HEK293 (cell line): ENCODE measurements at regions not wholly inside any gene's neighbourhood (a gene's known extent, or its start where the extent isn't known, plus 50 kb on each side); places are given as distances from the start of the nearest gene placed in this dataset.

Experiments used
- CTCF ChIA-PET: fragments of 350-600 bp; formaldehyde crosslinking; extraction: SDS; loops from one replicate; lab custom pipeline; 2021; ENCODE audit warnings: antibody characterized with exemption; lab: Yijun Ruan, JAX
- POLR2A ChIA-PET: fragments of 300-600 bp; formaldehyde crosslinking; extraction: SDS; loops from one replicate; lab custom pipeline; 2020; ENCODE audit warnings: antibody characterized with exemption, inconsistent platforms; lab: Yijun Ruan, JAX
- H3K27ac ChIP-seq: fragments of 200-500 bp; sonication (Bioruptor generic); 2 replicates; pipeline ENCODE4 v1.5.1; 2014; ENCODE audit warnings: low read depth, low read length, control low read depth, inconsistent platforms; ENCODE audit errors: extremely low read depth
- H3K36me3 ChIP-seq, 2 experiments: fragments of 200-500 bp in 1 of 2; sonication (Bioruptor generic) in 1 of 2; 1 replicate in 1 of 2; 2 replicates in 1 of 2; pipeline ENCODE4 v1.5.1; 2014 to 2017; ENCODE audit warnings: inconsistent platforms in 2 of 2, low read length in 2 of 2; ENCODE audit not compliant: control insufficient read depth in 2 of 2, insufficient read depth in 1 of 2
- H3K4me1 ChIP-seq: fragments of 200-500 bp; sonication (Bioruptor generic); 2 replicates; pipeline ENCODE4 v1.5.1; 2014; ENCODE audit warnings: mild to moderate bottlenecking, low read length, inconsistent platforms; ENCODE audit not compliant: control insufficient read depth, insufficient read depth
- H3K4me3 ChIP-seq: 2 replicates; pipeline ENCODE4 v1.5.1; 2011; ENCODE audit warnings: low read depth, mild to moderate bottlenecking, control low read depth, low read length, moderate library complexity
- H3K9me3 ChIP-seq: fragments of 200-500 bp; sonication (Bioruptor generic); 2 replicates; pipeline ENCODE4 v1.5.1; 2014; ENCODE audit warnings: low read depth, low read length, inconsistent platforms; ENCODE audit not compliant: control insufficient read depth, insufficient read depth
- BCL6B ChIP-seq: fragments of 450-650 bp; formaldehyde crosslinking; IDR thresholded peaks from 2 replicates; pipeline ENCODE4 v1.5.1; 2017; ENCODE audit warnings: missing biosample characterization, missing genetic modification characterization
- FEZF1 ChIP-seq: fragments of 450-650 bp; formaldehyde crosslinking; IDR thresholded peaks from 2 replicates; pipeline ENCODE4 v1.5.1; 2016; ENCODE audit warnings: missing biosample characterization, missing genetic modification characterization
- MEIS1 ChIP-seq: sonication (generic); formaldehyde crosslinking; IDR thresholded peaks from 2 replicates; pipeline ENCODE4 v1.8.1; 2022; ENCODE audit warnings: missing genetic modification reagents, mild to moderate bottlenecking, borderline replicate concordance
- ZBTB21 ChIP-seq: fragments of 450-650 bp; formaldehyde crosslinking; IDR thresholded peaks from 2 replicates; pipeline ENCODE4 v1.5.1; 2017; ENCODE audit warnings: missing biosample characterization, missing genetic modification characterization
- ZNF114 ChIP-seq: fragments of 450-650 bp; formaldehyde crosslinking; IDR thresholded peaks from 2 replicates; pipeline ENCODE4 v1.5.0; 2017; ENCODE audit warnings: missing biosample characterization, missing genetic modification characterization
- ZNF174 ChIP-seq: fragments of 450-650 bp; formaldehyde crosslinking; IDR thresholded peaks from 2 replicates; pipeline ENCODE4 v1.5.0; 2017; ENCODE audit warnings: missing biosample characterization, mild to moderate bottlenecking, missing genetic modification characterization
- ZNF2 ChIP-seq: fragments of 450-650 bp; formaldehyde crosslinking; IDR thresholded peaks from 2 replicates; pipeline ENCODE4 v1.5.1; 2016; ENCODE audit warnings: missing biosample characterization, missing genetic modification characterization
- ZNF404 ChIP-seq: fragments of 450-650 bp; formaldehyde crosslinking; IDR thresholded peaks from 2 replicates; pipeline ENCODE4 v1.5.1; 2017; ENCODE audit warnings: missing biosample characterization, missing genetic modification characterization
- ZNF48 ChIP-seq: fragments of 450-650 bp; formaldehyde crosslinking; IDR thresholded peaks from 2 replicates; pipeline ENCODE4 v1.5.1; 2016; ENCODE audit warnings: missing biosample characterization, missing genetic modification characterization
- ZNF555 ChIP-seq: fragments of 450-650 bp; formaldehyde crosslinking; conservative IDR thresholded peaks from 2 replicates; pipeline ENCODE4 v1.5.1; 2017; ENCODE audit warnings: missing biosample characterization, mild to moderate bottlenecking, missing genetic modification characterization, inconsistent platforms
- ZNF600 ChIP-seq: fragments of 450-650 bp; formaldehyde crosslinking; IDR thresholded peaks from 2 replicates; pipeline ENCODE4 v1.5.1; 2016; ENCODE audit warnings: missing biosample characterization, missing genetic modification characterization
- ZNF621 ChIP-seq: fragments of 450-650 bp; formaldehyde crosslinking; IDR thresholded peaks from 2 replicates; pipeline ENCODE4 v1.5.1; 2017; ENCODE audit warnings: missing biosample characterization, missing genetic modification characterization
- ZNF658 ChIP-seq: fragments of 450-650 bp; formaldehyde crosslinking; IDR thresholded peaks from 2 replicates; pipeline ENCODE4; 2016; ENCODE audit warnings: missing biosample characterization, missing genetic modification characterization
- ZNF707 ChIP-seq: fragments of 450-650 bp; formaldehyde crosslinking; IDR thresholded peaks from 2 replicates; pipeline ENCODE4 v1.5.1; 2016; ENCODE audit warnings: missing biosample characterization, missing genetic modification characterization
- ZNF792 ChIP-seq: fragments of 450-650 bp; formaldehyde crosslinking; IDR thresholded peaks from 2 replicates; pipeline ENCODE4 v1.5.1; 2016; ENCODE audit warnings: missing biosample characterization, missing genetic modification characterization
- ZSCAN4 ChIP-seq: fragments of 450-650 bp; formaldehyde crosslinking; IDR thresholded peaks from 2 replicates; pipeline ENCODE4 v1.5.1; 2017; ENCODE audit warnings: missing biosample characterization, missing genetic modification characterization
- TF ChIP-seq, protein P1 (sequence below): fragments of 450-650 bp; formaldehyde crosslinking; IDR thresholded peaks from 2 replicates; pipeline ENCODE4 v1.5.1; 2016; ENCODE audit warnings: missing biosample characterization, missing genetic modification characterization, low read depth
- TF ChIP-seq, protein P2 (sequence below): fragments of 450-650 bp; formaldehyde crosslinking; conservative IDR thresholded peaks from 2 replicates; pipeline ENCODE4 v1.5.1; 2016; ENCODE audit warnings: low read depth, missing biosample characterization, missing genetic modification characterization

GRCh38 chr11:129703846-129704245 is 111.8 kb upstream of the TMEM45B start (continued):
- TF ChIP-seq, protein P1, sequence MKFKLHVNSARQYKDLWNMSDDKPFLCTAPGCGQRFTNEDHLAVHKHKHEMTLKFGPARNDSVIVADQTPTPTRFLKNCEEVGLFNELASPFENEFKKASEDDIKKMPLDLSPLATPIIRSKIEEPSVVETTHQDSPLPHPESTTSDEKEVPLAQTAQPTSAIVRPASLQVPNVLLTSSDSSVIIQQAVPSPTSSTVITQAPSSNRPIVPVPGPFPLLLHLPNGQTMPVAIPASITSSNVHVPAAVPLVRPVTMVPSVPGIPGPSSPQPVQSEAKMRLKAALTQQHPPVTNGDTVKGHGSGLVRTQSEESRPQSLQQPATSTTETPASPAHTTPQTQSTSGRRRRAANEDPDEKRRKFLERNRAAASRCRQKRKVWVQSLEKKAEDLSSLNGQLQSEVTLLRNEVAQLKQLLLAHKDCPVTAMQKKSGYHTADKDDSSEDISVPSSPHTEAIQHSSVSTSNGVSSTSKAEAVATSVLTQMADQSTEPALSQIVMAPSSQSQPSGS (tag by site-specific recombination): 0 out of 2 replicates have a peak, but pooled peaks have one; percentile 40

- ChIA-PET POLR2A (no interaction called here), CTCF (interaction anchor here (0.6 to 1.4 kb wide), 2 partner anchors 45 to 824 kb away, joined by 3 to 5 read pairs; no protein-coding TSS in a partner anchor)
- no peak overlapping the region for H3K27ac ChIP-seq
Observed at GRCh38 chr11:129704831-129705230, 110.8 kb upstream of the TMEM45B start.

GRCh38 chr11:129705341-129705740 is 110.3 kb upstream of the TMEM45B start:
- H3K36me3 ChIP-seq: no peaks in the 10 kb centered on the region
- no peak overlapping the region for H3K4me3 ChIP-seq
- H3K4me1 ChIP-seq: no peaks in the 10 kb centered on the region
- no peak overlapping the region for H3K27ac ChIP-seq
- CTCF ChIA-PET: interaction anchor here (0.6 to 1.4 kb wide), 2 partner anchors 45 to 825 kb away, joined by 3 to 5 read pairs; no protein-coding TSS in a partner anchor
- POLR2A ChIA-PET: no interaction called here
- no peaks in the 10 kb centered on the region for H3K9me3 ChIP-seq
- TF ChIP-seq ZNF658: no peak

More at GRCh38 chr11:129704831-129705230, 110.8 kb upstream of the TMEM45B start:
- no peaks in the 10 kb centered on the region for H3K4me1 ChIP-seq
- no peak overlapping the region for H3K4me3 ChIP-seq
- TF ChIP-seq ZNF404 (tag by site-specific recombination): no peak
- no peak for TF ChIP-seq ZNF174 (tag by site-specific recombination)
- TF ChIP-seq ZNF600 (tag by site-specific recombination): no peak
- no peak for TF ChIP-seq BCL6B
- TF ChIP-seq ZNF114 (tag by site-specific recombination): no peak
- no peak for TF ChIP-seq MEIS1 (CRISPR knock-in tag)
- TF ChIP-seq ZNF621 (tag by site-specific recombination): no peak
- TF ChIP-seq ZNF707: no peak
- TF ChIP-seq, all 188 proteins: peak for 0
- Histone ChIP-seq H3K36me3 (no peaks in the 10 kb centered on the region), H3K9me3 (no peaks in the 10 kb centered on the region)

- Histone ChIP-seq H3K4me3 (no peak overlapping the region), H3K36me3 (no peaks in the 10 kb centered on the region)
- TF ChIP-seq ZNF555 (no peak), ZNF2 (tag by site-specific recombination) (no peak), ZSCAN4 (no peak), ZNF792 (tag by site-specific recombination) (no peak), ZNF48 (tag by site-specific recombination) (no peak), FEZF1 (tag by site-specific recombination) (no peak), ZBTB21 (no peak)
- TF ChIP-seq, protein P2, sequence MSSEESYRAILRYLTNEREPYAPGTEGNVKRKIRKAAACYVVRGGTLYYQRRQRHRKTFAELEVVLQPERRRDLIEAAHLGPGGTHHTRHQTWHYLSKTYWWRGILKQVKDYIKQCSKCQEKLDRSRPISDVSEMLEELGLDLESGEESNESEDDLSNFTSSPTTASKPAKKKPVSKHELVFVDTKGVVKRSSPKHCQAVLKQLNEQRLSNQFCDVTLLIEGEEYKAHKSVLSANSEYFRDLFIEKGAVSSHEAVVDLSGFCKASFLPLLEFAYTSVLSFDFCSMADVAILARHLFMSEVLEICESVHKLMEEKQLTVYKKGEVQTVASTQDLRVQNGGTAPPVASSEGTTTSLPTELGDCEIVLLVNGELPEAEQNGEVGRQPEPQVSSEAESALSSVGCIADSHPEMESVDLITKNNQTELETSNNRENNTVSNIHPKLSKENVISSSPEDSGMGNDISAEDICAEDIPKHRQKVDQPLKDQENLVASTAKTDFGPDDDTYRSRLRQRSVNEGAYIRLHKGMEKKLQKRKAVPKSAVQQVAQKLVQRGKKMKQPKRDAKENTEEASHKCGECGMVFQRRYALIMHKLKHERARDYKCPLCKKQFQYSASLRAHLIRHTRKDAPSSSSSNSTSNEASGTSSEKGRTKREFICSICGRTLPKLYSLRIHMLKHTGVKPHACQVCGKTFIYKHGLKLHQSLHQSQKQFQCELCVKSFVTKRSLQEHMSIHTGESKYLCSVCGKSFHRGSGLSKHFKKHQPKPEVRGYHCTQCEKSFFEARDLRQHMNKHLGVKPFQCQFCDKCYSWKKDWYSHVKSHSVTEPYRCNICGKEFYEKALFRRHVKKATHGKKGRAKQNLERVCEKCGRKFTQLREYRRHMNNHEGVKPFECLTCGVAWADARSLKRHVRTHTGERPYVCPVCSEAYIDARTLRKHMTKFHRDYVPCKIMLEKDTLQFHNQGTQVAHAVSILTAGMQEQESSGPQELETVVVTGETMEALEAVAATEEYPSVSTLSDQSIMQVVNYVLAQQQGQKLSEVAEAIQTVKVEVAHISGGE: no peak
- TF ChIP-seq, all 188 proteins: peak for 0
- Histone ChIP-seq H3K27ac (no peak overlapping the region), H3K4me1 (no peaks in the 10 kb centered on the region), H3K9me3 (no peaks in the 10 kb centered on the region)
- POLR2A ChIA-PET: no interaction called here
- CTCF ChIA-PET: no interaction called here
Observed at GRCh38 chr11:129705933-129706332, 109.7 kb upstream of the TMEM45B start.
